DND-41 (cell line): ENCODE measurements at regions not wholly inside any gene's neighbourhood (a gene's known extent, or its start where the extent isn't known, plus 50 kb on each side); places are given as distances from the start of the nearest gene placed in this dataset.

Source experiments
- CTCF ChIP-seq: IDR thresholded peaks from 2 replicates; pipeline ENCODE4 v1.5.1; 2012; ENCODE audit warnings: borderline replicate concordance, low read length, moderate library complexity, mild to moderate bottlenecking; ENCODE audit not compliant: poor library complexity, severe bottlenecking; ENCODE audit errors: extremely low read depth
- EZH2 ChIP-seq: IDR thresholded peaks from 3 replicates; pipeline ENCODE4 v1.6.1; 2012; ENCODE audit warnings: borderline replicate concordance, low read depth, mild to moderate bottlenecking, moderate library complexity, low read length, inconsistent platforms; ENCODE audit not compliant: severe bottlenecking

- TF ChIP-seq CTCF (no peak), EZH2 (no peak)
These were observed 171.7 kb downstream of the ABCC12 start for GRCh38 chr16:47983999-47984580.
